Pancreas (tissue), 10 donors: ENCODE measurements at regions not wholly inside any gene's neighbourhood (a gene's known extent, or its start where the extent isn't known, plus 50 kb on each side); places are given as distances from the start of the nearest gene placed in this dataset.
A peak's percentile ranks its signal among the peaks of the same experiment; 100 is the strongest.

ENCODE experiments used
- ATAC-seq, 4 donors: fragments of 200-7000 bp; cut with Tn5 transposase; one replicate each; pipeline versions ENCODE4 v1.8.0 to v1.9.1; 2020; ENCODE audit warnings: mild to moderate bottlenecking in 4 of 4, moderate library complexity in 4 of 4
- DNase-seq, 6 donors: peaks; one replicate each; pipeline ENCODE4 v3.0.0-alpha.2; 2020
- FAIRE-seq: peaks from 2 replicates; lab custom pipeline; 2012; peaks lifted over from hg19 to GRCh38; lab: Jason Lieb, UNC
- H3K27ac ChIP-seq, 4 donors: fragments of 200-600 bp; sonication (generic); 1 replicate in 3 of 4; 2 replicates in 1 of 4; pipeline versions ENCODE4 v1.5.0 to v1.8.0; 2020
- H3K27me3 ChIP-seq, 4 donors: fragments of 200-600 bp; one replicate each; pipeline ENCODE4 v1.8.0; 2021
- H3K36me3 ChIP-seq, 3 donors: fragments of 200-600 bp; sonication (generic) in 1 of 3; one replicate each; pipeline versions ENCODE4 v1.5.0 to v1.8.0; 2020 to 2021
- H3K4me1 ChIP-seq, 3 donors: fragments of 200-600 bp; one replicate each; pipeline ENCODE4 v1.8.0; 2021
- H3K4me3 ChIP-seq, 4 donors: fragments of 200-600 bp; sonication (generic) in 2 of 4; one replicate each; pipeline versions ENCODE4 v1.5.0 to v1.8.0; 2020 to 2021
- H3K9me3 ChIP-seq, 4 donors: fragments of 200-600 bp; one replicate each; pipeline ENCODE4 v1.8.0; 2021
- WGBS, 2 donors: extraction: QIAGEN DNeasy Blood & Tissue Kit; methylation state at CpG; one replicate each; pipeline ENCODE4 v1.1.7; 2013; 5-methylcytosine and 5-hydroxymethylcytosine counted together
- intact Hi-C, 3 donors: fragments of 100-400 bp; cut with DNase I; formaldehyde crosslinking; loops; one replicate each; pipeline versions ENCODE4 v1.11.1 to v1.14.2; 2022
- TF ChIP-seq, protein P1 (sequence below), 4 donors: fragments of 200-600 bp; sonication (generic) in 3 of 4; IDR thresholded peaks; one replicate each; pipeline versions ENCODE4 v1.5.0 to v1.8.0; 2021; ENCODE audit warnings: antibody characterized with exemption in 4 of 4
- donor health status: healthy with polysubstance abuse.
- donor health status: DM: no; HTN: no; CAD: no; lungs with moderate emphysema.
- donor health status: DM: no; HTN: no; CAD: no.
- donor health status: control.
- donor health status: control.
- donor health status: Bipolar disorder and iron deficiency.
- donor health status: DM: yes; HTN: yes; CAD: no.
- donor health status: DM: no; HTN: no; CAD: no.
- donor health status: DM: no; HTN: no; CAD: no.
- donor health status: DM: yes; HTN: yes; CAD: no.

DNA sequence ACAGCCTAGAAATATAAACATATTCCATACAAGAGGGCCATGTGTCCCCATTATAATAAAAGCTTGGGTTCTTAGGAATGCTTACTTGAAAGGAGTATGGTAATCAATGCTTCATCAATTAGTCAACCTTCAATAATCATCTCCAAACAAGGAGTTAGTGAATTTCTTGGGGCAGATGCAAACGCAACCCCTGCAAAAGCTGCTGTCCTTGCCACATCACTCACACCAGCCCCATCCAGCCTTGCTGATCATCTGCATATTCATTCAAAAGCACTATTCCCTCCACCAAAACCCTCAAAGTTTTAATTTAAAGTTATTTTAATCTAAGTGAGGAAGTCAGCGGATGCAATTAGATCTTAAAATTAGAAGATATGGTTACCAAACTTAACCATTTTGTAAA, 54.0 kb upstream of the VGLL4 start:
- TF ChIP-seq, protein P1, sequence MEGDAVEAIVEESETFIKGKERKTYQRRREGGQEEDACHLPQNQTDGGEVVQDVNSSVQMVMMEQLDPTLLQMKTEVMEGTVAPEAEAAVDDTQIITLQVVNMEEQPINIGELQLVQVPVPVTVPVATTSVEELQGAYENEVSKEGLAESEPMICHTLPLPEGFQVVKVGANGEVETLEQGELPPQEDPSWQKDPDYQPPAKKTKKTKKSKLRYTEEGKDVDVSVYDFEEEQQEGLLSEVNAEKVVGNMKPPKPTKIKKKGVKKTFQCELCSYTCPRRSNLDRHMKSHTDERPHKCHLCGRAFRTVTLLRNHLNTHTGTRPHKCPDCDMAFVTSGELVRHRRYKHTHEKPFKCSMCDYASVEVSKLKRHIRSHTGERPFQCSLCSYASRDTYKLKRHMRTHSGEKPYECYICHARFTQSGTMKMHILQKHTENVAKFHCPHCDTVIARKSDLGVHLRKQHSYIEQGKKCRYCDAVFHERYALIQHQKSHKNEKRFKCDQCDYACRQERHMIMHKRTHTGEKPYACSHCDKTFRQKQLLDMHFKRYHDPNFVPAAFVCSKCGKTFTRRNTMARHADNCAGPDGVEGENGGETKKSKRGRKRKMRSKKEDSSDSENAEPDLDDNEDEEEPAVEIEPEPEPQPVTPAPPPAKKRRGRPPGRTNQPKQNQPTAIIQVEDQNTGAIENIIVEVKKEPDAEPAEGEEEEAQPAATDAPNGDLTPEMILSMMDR (IDR thresholded peaks at IDR 0.05), result no peak
- H3K4me3 ChIP-seq, result no peak overlapping the region
- intact Hi-C loops, result no loop called here
- no peaks in the 10 kb centered on the region for H3K27me3 ChIP-seq
- H3K9me3 ChIP-seq, result no peaks in the 10 kb centered on the region
- peaks cover 0 to 5% (median 0%) of the 10 kb centered on the region in 3 donors for H3K36me3 ChIP-seq
- H3K4me1 ChIP-seq, result peaks cover 0 to 7% (median 0%) of the 10 kb centered on the region in 3 donors
- no peak overlapping the region for H3K27ac ChIP-seq
- no peak for ATAC-seq
- no peak for DNase-seq
- no peak for FAIRE-seq
- WGBS, 2 donors, result 93% methylated on average over 2 of the region's 2 CpGs

DNA sequence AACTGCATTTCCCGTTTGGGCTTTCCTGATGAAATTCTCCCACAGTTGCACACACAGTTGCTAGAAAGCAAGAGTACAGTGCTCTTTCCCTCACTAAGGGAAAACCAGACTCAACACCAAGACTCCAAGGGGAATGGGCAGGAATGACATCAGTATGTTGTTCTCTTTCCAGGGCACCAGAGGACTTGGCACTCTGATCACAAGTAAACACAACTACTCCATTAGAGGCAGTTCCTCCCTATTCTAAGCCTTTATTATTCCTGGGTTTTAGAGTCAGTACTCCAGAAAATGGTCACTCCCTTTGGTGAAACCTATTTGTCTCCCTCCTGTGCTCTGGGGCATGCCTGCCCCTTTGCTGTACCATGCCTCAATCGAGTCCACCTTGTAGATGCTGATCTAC, 52.3 kb upstream of the VGLL4 start:
- peak in 1 of 4 donors; percentile 55 for ATAC-seq
- no peak for DNase-seq
- Histone ChIP-seq H3K4me3 (no peak overlapping the region), H3K27ac (no peak overlapping the region), H3K27me3 (no peaks in the 10 kb centered on the region), H3K4me1 (peaks cover 1 to 4% (median 3%) of the 10 kb centered on the region in 3 donors), H3K36me3 (peaks cover 0 to 5% (median 0%) of the 10 kb centered on the region in 3 donors), H3K9me3 (no peaks in the 10 kb centered on the region)
- TF ChIP-seq, protein P1 (IDR thresholded peaks at IDR 0.05), result no peak
- WGBS, 2 donors, result 77 to 84% methylated on average over 2 of the region's 2 CpGs
- FAIRE-seq, result no peak
- intact Hi-C loops, result no loop called here
